Embryonic facial prominence (tissue), 1 donor: ENCODE measurements at regions not wholly inside any gene's neighbourhood (a gene's known extent, or its start where the extent isn't known, plus 50 kb on each side); places are given as distances from the start of the nearest gene placed in this dataset.

Experiments used
- DNase-seq: peaks from one replicate; pipeline ENCODE4 v3.0.0-alpha.2; 2016; ENCODE audit errors: extremely low spot score

DNA sequence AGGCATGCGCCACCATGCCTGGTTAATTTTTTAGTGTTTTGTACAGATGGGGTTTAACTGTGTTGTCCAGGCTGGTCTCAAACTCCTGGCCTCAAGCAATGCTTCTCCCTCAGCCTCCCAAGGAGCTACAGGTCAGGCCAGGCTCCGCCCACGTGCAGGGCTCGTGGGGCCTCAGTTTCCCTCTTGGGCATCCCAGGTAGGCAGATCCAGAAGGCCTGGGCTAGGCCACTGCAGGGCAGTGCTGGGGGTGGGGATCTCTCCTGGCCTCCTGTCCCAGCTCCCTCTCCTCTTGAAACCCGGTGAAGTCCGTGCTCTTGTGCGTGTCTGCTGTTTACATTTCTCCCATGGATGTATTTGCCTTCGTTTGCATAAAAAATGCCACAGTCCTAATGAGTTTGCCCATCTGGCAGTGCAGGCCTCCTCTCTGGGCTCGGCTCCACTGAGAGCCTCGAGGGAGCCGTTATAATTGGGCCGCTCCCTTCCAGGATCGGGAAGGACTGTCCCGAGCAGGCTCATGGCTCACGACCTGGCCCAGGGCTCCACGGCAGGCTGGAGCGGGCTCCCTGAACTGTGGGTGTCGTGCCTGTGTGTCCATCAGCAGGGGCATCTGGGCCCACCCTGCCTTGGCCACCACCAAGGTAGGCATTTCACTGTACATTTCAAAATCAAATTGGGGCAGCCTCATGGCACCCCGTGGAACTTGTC, 52.6 kb upstream of the RUFY1 start:
- DNase-seq: no peak

GRCh38 chr5:179495906-179496455, 54.4 kb upstream of the RUFY1 start:
- no peak for DNase-seq

GRCh38 chr5:179494774-179495526, 55.4 kb upstream of the RUFY1 start:
- no peak for DNase-seq

GRCh38 chr5:179488975-179489374, 61.4 kb upstream of the RUFY1 start:
- no peak for DNase-seq

- DNase-seq: peak; percentile 67
Measured at GRCh38 chr5:179488491-179488890, 61.9 kb upstream of the RUFY1 start.

DNA sequence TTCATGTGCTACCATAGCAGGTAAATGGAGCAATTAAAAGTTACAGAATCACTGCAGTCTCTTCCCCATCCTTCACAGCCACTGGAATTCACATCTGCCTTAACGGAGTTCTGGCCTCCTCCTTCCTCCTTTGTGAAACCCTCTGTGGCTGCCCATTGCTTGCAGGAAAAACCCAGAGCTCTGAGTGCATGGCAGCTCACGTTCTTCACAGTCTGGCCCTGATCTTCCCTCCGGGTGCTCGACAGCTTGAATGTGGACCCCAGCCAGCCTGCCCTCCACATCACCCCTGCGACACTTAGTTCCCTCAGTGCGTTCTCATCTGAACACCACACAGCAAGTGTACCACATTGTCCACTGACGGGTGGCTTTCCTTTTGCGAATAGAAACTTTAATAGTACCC, 63.2 kb upstream of the RUFY1 start:
- no peak for DNase-seq

- no peak for DNase-seq
Measured at GRCh38 chr5:179486596-179487051, 63.7 kb upstream of the RUFY1 start.

DNA sequence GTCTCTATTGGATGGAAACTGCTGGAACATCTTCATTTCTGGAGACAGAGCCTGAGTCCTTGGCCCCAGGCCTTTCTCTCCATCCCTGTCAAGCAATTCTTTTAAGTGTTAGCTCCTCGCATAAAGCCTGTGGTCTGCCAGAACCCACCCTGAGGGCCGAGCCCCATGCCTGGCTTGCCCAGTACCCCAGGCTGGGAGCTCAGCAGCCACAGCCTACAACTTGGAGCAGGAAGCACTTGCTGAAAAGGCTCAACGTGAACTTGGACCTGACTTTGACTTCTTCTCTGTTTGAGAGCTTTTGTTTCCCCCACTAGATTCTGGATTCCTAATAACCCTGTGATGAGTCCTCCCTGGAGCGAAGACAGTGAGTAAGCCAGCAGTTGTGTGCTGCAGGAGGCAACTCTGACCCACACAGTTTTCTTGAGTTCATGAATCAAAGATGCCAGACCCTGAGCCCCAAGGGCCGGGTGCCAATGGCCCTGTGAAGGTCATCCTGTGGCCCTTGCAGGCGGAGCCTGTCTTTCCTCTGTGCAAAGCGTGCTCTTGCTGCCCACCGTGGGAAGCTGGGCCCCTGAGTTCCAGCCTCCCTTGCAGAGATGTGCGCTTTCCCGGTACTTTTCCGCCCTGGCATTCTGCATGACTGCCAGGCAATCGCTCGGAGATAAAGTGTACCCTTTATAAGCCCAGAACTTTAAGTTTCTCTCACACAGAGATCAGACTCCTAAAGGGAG, 64.3 kb upstream of the RUFY1 start:
- no peak for DNase-seq

- DNase-seq: no peak
Measured at GRCh38 chr5:179484761-179485160, 65.6 kb upstream of the RUFY1 start.

DNA sequence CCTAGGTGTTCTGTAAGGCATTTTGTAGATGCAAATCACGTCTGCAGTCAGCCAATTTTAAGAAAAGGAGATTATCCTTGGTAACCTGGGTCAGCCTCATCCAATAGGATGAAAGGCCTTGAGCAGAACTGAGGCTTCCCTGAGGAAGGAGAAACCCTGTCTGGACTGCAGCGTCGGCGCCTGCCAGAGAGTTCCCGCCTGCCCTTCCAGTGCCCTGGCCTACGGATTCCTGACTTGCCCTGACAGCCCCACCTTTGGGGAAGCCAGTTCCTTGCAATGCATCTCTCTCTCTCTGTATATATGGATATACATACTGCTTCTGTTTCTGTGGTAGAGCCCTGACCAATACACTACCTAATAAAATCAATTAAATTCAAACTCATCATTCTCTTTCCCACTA, 66.2 kb upstream of the RUFY1 start:
- DNase-seq: no peak

DNA sequence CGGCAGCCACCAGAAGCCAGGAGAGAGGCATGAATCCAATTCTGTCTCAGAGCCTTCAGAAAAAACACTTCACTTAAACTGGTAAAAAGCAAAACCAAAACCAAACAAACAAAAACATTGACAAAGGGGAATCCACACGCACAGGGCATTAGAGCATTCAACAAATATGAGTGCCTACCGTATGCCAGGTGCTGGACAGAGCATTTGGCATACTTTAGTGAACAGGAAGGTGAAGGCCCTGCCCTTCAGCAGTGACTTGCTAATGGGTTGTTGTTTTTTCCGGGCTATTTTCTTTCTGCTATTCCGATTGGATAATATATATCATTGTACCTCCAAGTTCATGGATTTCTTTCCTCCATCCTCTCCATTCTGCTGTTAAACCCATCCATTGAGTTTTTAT, 71.7 kb upstream of the RUFY1 start:
- no peak for DNase-seq

- no peak for DNase-seq
Measured at GRCh38 chr5:179475208-179475751, 75.1 kb upstream of the RUFY1 start.

DNA sequence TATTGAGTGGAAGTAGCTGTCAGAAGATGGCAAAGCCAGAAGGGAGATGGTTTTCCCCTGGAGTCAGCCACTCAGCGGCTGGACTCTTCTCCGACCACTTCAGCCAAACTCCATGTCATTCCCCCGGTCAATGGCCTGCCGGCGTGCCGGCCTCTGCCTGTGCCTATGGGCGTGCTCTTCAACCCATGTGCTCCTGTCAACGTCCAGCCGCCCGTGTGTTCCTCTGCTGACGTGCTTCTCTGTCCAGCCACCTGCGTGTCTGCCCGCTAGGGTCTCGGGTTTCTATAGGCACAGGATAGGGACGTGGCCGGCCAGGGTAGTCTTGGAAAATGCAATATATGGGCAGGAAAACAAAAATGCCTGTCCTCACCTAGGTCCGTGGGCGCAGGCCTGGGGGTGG, 77.7 kb upstream of the RUFY1 start:
- no peak for DNase-seq

DNA sequence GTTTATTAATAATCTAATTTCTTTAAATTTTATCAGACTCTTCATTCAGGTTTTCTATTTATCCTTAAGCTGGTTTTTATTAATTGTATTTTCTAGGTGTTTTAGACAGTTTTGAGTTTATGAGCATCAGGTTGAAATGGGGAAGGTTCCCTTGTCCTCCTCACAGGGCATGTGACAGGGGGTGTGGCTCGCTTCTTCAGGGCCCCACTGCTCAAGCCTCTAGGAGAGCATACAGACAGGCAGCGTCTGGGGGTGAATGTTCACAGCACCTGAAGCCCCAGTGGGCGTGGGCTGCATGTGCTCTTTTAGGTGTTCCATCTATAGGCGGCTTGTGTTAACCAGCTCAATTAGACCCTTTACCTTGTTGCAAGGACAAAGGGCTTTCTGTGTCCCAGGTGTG, 78.2 kb upstream of the RUFY1 start:
- no peak for DNase-seq

GRCh38 chr5:179470201-179470600, 80.2 kb upstream of the RUFY1 start:
- no peak for DNase-seq

GRCh38 chr5:179468696-179469095, 81.7 kb upstream of the RUFY1 start:
- DNase-seq: no peak

DNA sequence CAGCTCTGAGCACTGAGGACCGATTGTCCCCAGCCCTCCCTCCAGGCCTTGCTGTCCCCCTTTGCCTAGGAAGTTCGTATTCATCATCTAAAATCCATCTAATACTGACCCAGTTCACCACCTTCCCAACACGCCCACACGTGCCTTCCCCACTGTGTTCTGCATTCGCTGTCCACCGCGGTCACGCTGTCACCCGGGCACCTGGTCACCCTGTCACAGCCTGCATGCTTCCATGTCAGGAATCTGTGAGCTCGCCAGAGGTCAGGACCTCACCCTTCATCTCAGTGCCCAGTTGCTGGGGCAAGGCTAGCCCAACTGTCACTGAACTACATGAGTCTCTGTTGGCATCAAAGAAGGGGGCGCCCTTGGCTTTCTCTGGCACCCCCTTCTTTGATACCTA, 82.9 kb upstream of the RUFY1 start:
- DNase-seq: no peak

- no peak for DNase-seq
Measured at GRCh38 chr5:179464631-179465030, 85.7 kb upstream of the RUFY1 start.

- no peak for DNase-seq
Measured at GRCh38 chr5:179462040-179462439, 88.3 kb upstream of the RUFY1 start.

- no peak for DNase-seq
Measured at GRCh38 chr5:179461576-179461975, 88.8 kb upstream of the RUFY1 start.

DNA sequence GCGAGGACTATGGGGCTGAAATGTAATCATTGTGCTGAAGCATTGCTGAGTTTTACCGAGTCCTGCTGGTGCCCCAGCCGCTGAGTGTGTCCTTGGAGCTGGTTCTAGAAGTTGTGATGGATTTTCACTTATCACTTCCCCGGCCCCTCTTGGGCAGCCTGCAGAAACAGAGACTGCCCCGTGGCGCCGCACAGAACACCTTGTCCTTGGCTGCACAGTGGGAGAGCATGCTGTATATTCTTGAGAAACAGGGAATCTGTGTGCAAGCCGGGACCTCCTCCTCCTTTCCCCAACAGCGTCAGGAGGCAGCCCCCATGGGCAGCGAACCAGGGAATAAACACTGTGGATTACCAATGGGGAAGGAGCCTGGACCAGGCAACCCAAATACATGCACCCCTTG, 90.6 kb upstream of the RUFY1 start:
- no peak for DNase-seq

DNA sequence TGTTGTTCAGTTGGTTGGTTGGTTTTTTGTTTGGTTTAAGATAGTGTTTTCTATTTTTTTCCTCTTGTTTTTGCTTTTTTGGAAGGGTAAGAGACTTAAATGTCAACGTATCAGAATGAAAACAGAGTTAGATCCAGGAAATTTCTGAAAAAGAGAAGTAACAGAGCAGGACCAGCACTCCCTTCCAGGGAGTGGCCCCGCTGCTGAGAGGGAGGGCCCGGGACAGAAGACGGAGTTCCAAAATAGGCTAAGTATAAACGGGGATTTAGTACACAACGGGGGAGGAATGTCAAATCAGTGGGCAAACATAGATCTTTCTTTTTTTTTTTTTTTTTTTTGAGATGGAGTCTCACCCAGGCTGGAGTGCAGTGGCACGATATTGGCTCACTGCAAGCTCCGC, 92.7 kb upstream of the RUFY1 start:
- no peak for DNase-seq
